Upper lobe of right lung (tissue), 1 donor: ENCODE measurements at regions not wholly inside any gene's neighbourhood (a gene's known extent, or its start where the extent isn't known, plus 50 kb on each side); places are given as distances from the start of the nearest gene placed in this dataset.

Experiments used
- ATAC-seq: fragments of 200-7000 bp; cut with Tn5 transposase; one replicate; pipeline ENCODE4 v1.9.1; 2020; ENCODE audit warnings: mild to moderate bottlenecking, moderate library complexity
- DNase-seq: peaks from one replicate; pipeline ENCODE4 v3.0.0-alpha.2; 2020
- H3K27ac ChIP-seq: fragments of 200-600 bp; one replicate; pipeline ENCODE4 v1.8.0; 2022
- H3K27me3 ChIP-seq: fragments of 200-600 bp; one replicate; pipeline ENCODE4 v1.8.0; 2022; ENCODE audit warnings: mild to moderate bottlenecking
- H3K36me3 ChIP-seq: fragments of 200-600 bp; one replicate; pipeline ENCODE4 v1.8.0; 2022
- H3K4me1 ChIP-seq: fragments of 200-600 bp; one replicate; pipeline ENCODE4 v1.8.0; 2022
- H3K4me3 ChIP-seq: fragments of 200-600 bp; one replicate; pipeline ENCODE4 v1.8.0; 2022; ENCODE audit warnings: mild to moderate bottlenecking
- H3K9me3 ChIP-seq: fragments of 200-600 bp; one replicate; pipeline ENCODE4 v1.8.0; 2022
- CTCF ChIP-seq: fragments of 200-600 bp; IDR thresholded peaks from one replicate; pipeline ENCODE4 v1.8.0; 2022; ENCODE audit warnings: antibody characterized with exemption
- intact Hi-C: fragments of 100-400 bp; cut with DNase I; formaldehyde crosslinking; loops from one replicate; pipeline ENCODE4 v1.11.0; 2022
- donor health status: DM: no; HTN: yes; CAD: no; lungs with severe emphysema.

- H3K27me3 ChIP-seq = no peaks in the 10 kb centered on the region
- H3K27ac ChIP-seq = no peak overlapping the region
- no peak overlapping the region for H3K4me3 ChIP-seq
- no peak for DNase-seq
- no peak for TF ChIP-seq CTCF
- no peaks in the 10 kb centered on the region for H3K36me3 ChIP-seq
- ATAC-seq = no peak
- intact Hi-C loops = no loop called here
- H3K9me3 ChIP-seq = no peaks in the 10 kb centered on the region
- no peaks in the 10 kb centered on the region for H3K4me1 ChIP-seq
Measured at GRCh38 chr6:156598855-156599180, 178.4 kb upstream of the ARID1B start.

- no peak overlapping the region for H3K4me3 ChIP-seq
- no peak overlapping the region for H3K27ac ChIP-seq
- intact Hi-C loops = no loop called here
- H3K27me3 ChIP-seq = no peaks in the 10 kb centered on the region
- H3K9me3 ChIP-seq = no peaks in the 10 kb centered on the region
- no peak for ATAC-seq
- no peaks in the 10 kb centered on the region for H3K36me3 ChIP-seq
- no peak for TF ChIP-seq CTCF
- no peaks in the 10 kb centered on the region for H3K4me1 ChIP-seq
- DNase-seq = no peak
Measured at GRCh38 chr6:156598071-156598854, 178.9 kb upstream of the ARID1B start.

GRCh38 chr6:156597095-156597494 lies 180.1 kb upstream of the ARID1B start:
- no peak for ATAC-seq
- H3K27me3 ChIP-seq = no peaks in the 10 kb centered on the region
- H3K36me3 ChIP-seq = no peaks in the 10 kb centered on the region
- no peaks in the 10 kb centered on the region for H3K4me1 ChIP-seq
- H3K27ac ChIP-seq = no peak overlapping the region
- no peak for DNase-seq
- TF ChIP-seq CTCF = no peak
- intact Hi-C loops = no loop called here
- H3K4me3 ChIP-seq = no peak overlapping the region
- no peaks in the 10 kb centered on the region for H3K9me3 ChIP-seq

- no peak for TF ChIP-seq CTCF
- no peaks in the 10 kb centered on the region for H3K27me3 ChIP-seq
- no peaks in the 10 kb centered on the region for H3K4me1 ChIP-seq
- H3K27ac ChIP-seq = no peak overlapping the region
- no peak for ATAC-seq
- H3K36me3 ChIP-seq = no peaks in the 10 kb centered on the region
- no peak overlapping the region for H3K4me3 ChIP-seq
- H3K9me3 ChIP-seq = no peaks in the 10 kb centered on the region
- intact Hi-C loops = no loop called here
- no peak for DNase-seq
Measured at GRCh38 chr6:156595476-156595875, 181.7 kb upstream of the ARID1B start.

GRCh38 chr6:156593893-156594292 lies 183.3 kb upstream of the ARID1B start:
- H3K4me1 ChIP-seq = no peaks in the 10 kb centered on the region
- H3K9me3 ChIP-seq = no peaks in the 10 kb centered on the region
- ATAC-seq (no peak), DNase-seq (no peak)
- no peak overlapping the region for H3K27ac ChIP-seq
- no peak for TF ChIP-seq CTCF
- H3K36me3 ChIP-seq = no peaks in the 10 kb centered on the region
- no peaks in the 10 kb centered on the region for H3K27me3 ChIP-seq
- H3K4me3 ChIP-seq = no peak overlapping the region
- intact Hi-C loops = no loop called here

- H3K4me3 ChIP-seq = no peak overlapping the region
- H3K36me3 ChIP-seq = no peaks in the 10 kb centered on the region
- no peaks in the 10 kb centered on the region for H3K4me1 ChIP-seq
- intact Hi-C loops = no loop called here
- no peak overlapping the region for H3K27ac ChIP-seq
- no peaks in the 10 kb centered on the region for H3K27me3 ChIP-seq
- no peaks in the 10 kb centered on the region for H3K9me3 ChIP-seq
- ATAC-seq (no peak), DNase-seq (no peak)
- no peak for TF ChIP-seq CTCF
Measured at GRCh38 chr6:156593127-156593526, 184.1 kb upstream of the ARID1B start.
